ENCODE measurements at regions not wholly inside any gene's neighbourhood (a gene's known extent, or its start where the extent isn't known, plus 50 kb on each side); places are given as distances from the start of the nearest gene placed in this dataset.

- TF ChIP-seq GATA3 (IDR thresholded peaks at IDR 0.05; ENCODE audit: low read depth, low read length) = no peak
- TF ChIP-seq GATA2 (IDR thresholded peaks at IDR 0.05; ENCODE audit: low read depth, low read length) = no peak
Measured at GRCh38 chr2:18182861-18183260, 304.4 kb downstream of the KCNS3 start.

GRCh38 chr2:18180912-18181311, 302.4 kb downstream of the KCNS3 start:
- TF ChIP-seq GATA2 (IDR thresholded peaks at IDR 0.05; ENCODE audit: low read depth, low read length) = no peak
- no peak for TF ChIP-seq GATA3 (IDR thresholded peaks at IDR 0.05; ENCODE audit: low read depth, low read length)

GRCh38 chr2:18180031-18180610, 301.7 kb downstream of the KCNS3 start:
- TF ChIP-seq GATA2 (IDR thresholded peaks at IDR 0.05; ENCODE audit: low read depth, low read length) (no peak), GATA3 (IDR thresholded peaks at IDR 0.05; ENCODE audit: low read depth, low read length) (no peak)

GRCh38 chr2:18178736-18179349, 300.4 kb downstream of the KCNS3 start:
- TF ChIP-seq GATA3 (IDR thresholded peaks at IDR 0.05; ENCODE audit: low read depth, low read length) (no peak), GATA2 (IDR thresholded peaks at IDR 0.05; ENCODE audit: low read depth, low read length) (no peak)

GRCh38 chr2:18176679-18177215, 298.3 kb downstream of the KCNS3 start:
- TF ChIP-seq GATA2 (IDR thresholded peaks at IDR 0.05; ENCODE audit: low read depth, low read length) (no peak), GATA3 (IDR thresholded peaks at IDR 0.05; ENCODE audit: low read depth, low read length) (no peak)

- TF ChIP-seq GATA3 (IDR thresholded peaks at IDR 0.05; ENCODE audit: low read depth, low read length) (no peak), GATA2 (IDR thresholded peaks at IDR 0.05; ENCODE audit: low read depth, low read length) (no peak)
Measured at GRCh38 chr2:18172607-18173006, 294.1 kb downstream of the KCNS3 start.

- TF ChIP-seq GATA2 (IDR thresholded peaks at IDR 0.05; ENCODE audit: low read depth, low read length) = no peak
- TF ChIP-seq GATA3 (IDR thresholded peaks at IDR 0.05; ENCODE audit: low read depth, low read length) = no peak
Measured at GRCh38 chr2:18171191-18172139, 293.0 kb downstream of the KCNS3 start.

- TF ChIP-seq GATA3 (IDR thresholded peaks at IDR 0.05; ENCODE audit: low read depth, low read length) (no peak), GATA2 (IDR thresholded peaks at IDR 0.05; ENCODE audit: low read depth, low read length) (no peak)
Measured at GRCh38 chr2:18170642-18171041, 292.2 kb downstream of the KCNS3 start.

- TF ChIP-seq GATA2 (IDR thresholded peaks at IDR 0.05; ENCODE audit: low read depth, low read length) (no peak), GATA3 (IDR thresholded peaks at IDR 0.05; ENCODE audit: low read depth, low read length) (no peak)
Measured at GRCh38 chr2:18169893-18170175, 291.4 kb downstream of the KCNS3 start.

GRCh38 chr2:18169121-18169892, 290.8 kb downstream of the KCNS3 start:
- no peak for TF ChIP-seq GATA3 (IDR thresholded peaks at IDR 0.05; ENCODE audit: low read depth, low read length)
- no peak for TF ChIP-seq GATA2 (IDR thresholded peaks at IDR 0.05; ENCODE audit: low read depth, low read length)

GRCh38 chr2:18167871-18168270, 289.4 kb downstream of the KCNS3 start:
- no peak for TF ChIP-seq GATA2 (IDR thresholded peaks at IDR 0.05; ENCODE audit: low read depth, low read length)
- no peak for TF ChIP-seq GATA3 (IDR thresholded peaks at IDR 0.05; ENCODE audit: low read depth, low read length)

- TF ChIP-seq GATA3 (IDR thresholded peaks at IDR 0.05; ENCODE audit: low read depth, low read length) (no peak), GATA2 (IDR thresholded peaks at IDR 0.05; ENCODE audit: low read depth, low read length) (no peak)
Measured at GRCh38 chr2:18161681-18162080, 283.2 kb downstream of the KCNS3 start.

- no peak for TF ChIP-seq GATA2 (IDR thresholded peaks at IDR 0.05; ENCODE audit: low read depth, low read length)
- no peak for TF ChIP-seq GATA3 (IDR thresholded peaks at IDR 0.05; ENCODE audit: low read depth, low read length)
Measured at GRCh38 chr2:18159896-18160295, 281.4 kb downstream of the KCNS3 start.

GRCh38 chr2:18156421-18156820, 278.0 kb downstream of the KCNS3 start:
- TF ChIP-seq GATA2 (IDR thresholded peaks at IDR 0.05; ENCODE audit: low read depth, low read length) (no peak), GATA3 (IDR thresholded peaks at IDR 0.05; ENCODE audit: low read depth, low read length) (no peak)

Measured in SH-SY5Y (cell line).